ENCODE measurements at regions not wholly inside any gene's neighbourhood (a gene's known extent, or its start where the extent isn't known, plus 50 kb on each side); places are given as distances from the start of the nearest gene placed in this dataset.

- TF ChIP-seq POLR2A (IDR thresholded peaks at IDR 0.05) = no peak
- no peak for TF ChIP-seq CTCF (IDR thresholded peaks at IDR 0.05)
Observed at GRCh38 chrX:118252967-118253366, 92.9 kb upstream of the WDR44 start.

Data from uterus (tissue), 2 donors.